ENCODE measurements at regions not wholly inside any gene's neighbourhood (a gene's known extent, or its start where the extent isn't known, plus 50 kb on each side); places are given as distances from the start of the nearest gene placed in this dataset.

- no peak for TF ChIP-seq RAD21 (IDR thresholded peaks at IDR 0.05; ENCODE audit: low read length)
- TF ChIP-seq EZH2phosphoT487 (IDR thresholded peaks at IDR 0.05; ENCODE audit: borderline replicate concordance, low read depth), result no peak
- TF ChIP-seq TAF1 (IDR thresholded peaks at IDR 0.05; ENCODE audit: borderline replicate concordance, low read depth, low read length), result no peak
- peak; percentile 38; the same call in 1 of the 2 replicates for TF ChIP-seq GATA2 (CRISPR knock-in tag; IDR thresholded peaks at IDR 0.05)
- no peak for TF ChIP-seq IRF3 (IDR thresholded peaks at IDR 0.05; ENCODE audit: low read depth, low read length)
- peak; percentile 85 for TF ChIP-seq FOXM1 (IDR thresholded peaks at IDR 0.05; ENCODE audit: low read depth)
- peak; percentile 95 for TF ChIP-seq TCF12 (IDR thresholded peaks at IDR 0.05)
- no peak for TF ChIP-seq USF1 (IDR thresholded peaks at IDR 0.05; ENCODE audit: borderline replicate concordance, low read depth)
- no peak for TF ChIP-seq FOXJ3 (CRISPR knock-in tag; IDR thresholded peaks at IDR 0.05)
Measured at GRCh38 chr1:220363196-220363837, 91.1 kb upstream of the RAB3GAP2 start (continued).

GRCh38 chr1:220356981-220357850 lies 85.0 kb upstream of the RAB3GAP2 start:
- WGBS (ENCODE audit: low lambda C conversion rate), result 92% methylated on average over 6 of the region's 6 CpGs
- H3K27me3 ChIP-seq (ENCODE audit: insufficient read depth), result no peaks in the 10 kb centered on the region
- H3K36me3 ChIP-seq (replicated peaks in 1 of 2; ENCODE audit: control insufficient read depth in 1 of 2, insufficient read depth in 2 of 2, low read length in 1 of 2), result no peaks in the 10 kb centered on the region
- H2AFZ ChIP-seq (ENCODE audit: low read depth), result no peak overlapping the region
- no peak overlapping the region for H3K4me2 ChIP-seq
- no peaks in the 10 kb centered on the region for H4K20me1 ChIP-seq (ENCODE audit: insufficient read depth)
- ChIA-PET CTCF (no interaction called here), POLR2A (no interaction called here)
- no peaks in the 10 kb centered on the region for H3K9me2 ChIP-seq
- H3K4me3 ChIP-seq (ENCODE audit: low read depth in 2 of 2, low read length in 1 of 2), result no peak overlapping the region
- no peaks in the 10 kb centered on the region for H3K9me3 ChIP-seq
- no peaks in the 10 kb centered on the region for H3K79me2 ChIP-seq (ENCODE audit: insufficient read depth)
- TF ChIP-seq RAD21 (IDR thresholded peaks at IDR 0.05; ENCODE audit: low read length), result no peak
- TF ChIP-seq TAF1 (IDR thresholded peaks at IDR 0.05; ENCODE audit: borderline replicate concordance, low read depth, low read length), result no peak
- TF ChIP-seq EZH2phosphoT487 (IDR thresholded peaks at IDR 0.05; ENCODE audit: borderline replicate concordance, low read depth), result no peak
- no peak for TF ChIP-seq REST (IDR thresholded peaks at IDR 0.05; ENCODE audit: low read depth, low read length)
- no peak for TF ChIP-seq EP300 (IDR thresholded peaks at IDR 0.05; ENCODE audit: borderline replicate concordance in 1 of 2, low read depth in 1 of 2, low read length in 1 of 2)
- TF ChIP-seq PBX3 (IDR thresholded peaks at IDR 0.05), result no peak
- TF ChIP-seq NRF1 (IDR thresholded peaks at IDR 0.05; ENCODE audit: low read depth, low read length), result no peak
- no peak for TF ChIP-seq SIN3A (IDR thresholded peaks at IDR 0.05; ENCODE audit: borderline replicate concordance, low read depth, low read length)
- no peak for TF ChIP-seq MXI1 (IDR thresholded peaks at IDR 0.05; ENCODE audit: low read depth, low read length)
- no peak for TF ChIP-seq ZBTB33 (IDR thresholded peaks at IDR 0.05; ENCODE audit: borderline replicate concordance, low read depth)
- no peak for TF ChIP-seq SMC3 (IDR thresholded peaks at IDR 0.05; ENCODE audit: low read depth, low read length)
- TF ChIP-seq IRF3 (IDR thresholded peaks at IDR 0.05; ENCODE audit: low read depth, low read length), result no peak
- no peak overlapping the region for H3K9ac ChIP-seq
- peaks cover 0 to under 1% of the 10 kb centered on the region in 2 experiments; a peak in 1 of 4 replicates for H3K4me1 ChIP-seq (ENCODE audit: control insufficient read depth in 1 of 2, insufficient read depth in 2 of 2, low read depth in 1 of 2, low read length in 1 of 2)
- DNase-seq, result no peak
- H3K27ac ChIP-seq (ENCODE audit: low read depth in 2 of 2, low read length in 1 of 2), result no peak overlapping the region
- H3F3A ChIP-seq (replicated peaks; ENCODE audit: insufficient read depth), result no peaks in the 10 kb centered on the region
